GM18873 (cell line): ENCODE measurements at regions not wholly inside any gene's neighbourhood (a gene's known extent, or its start where the extent isn't known, plus 50 kb on each side); places are given as distances from the start of the nearest gene placed in this dataset.
"Not testable (repeated sequence)": the region's sequence is repeated elsewhere in the genome, so short reads cannot be mapped to it uniquely, and the experiment has no call there.

Experiments used
- ATAC-seq: cut with Tn5 transposase; IDR thresholded peaks from one replicate; pipeline ENCODE4 v1.9.1; 2021; ENCODE audit warnings: mild to moderate bottlenecking, moderate library complexity, moderate number of reproducible peaks; ENCODE audit not compliant: unreplicated experiment, low FRiP score

DNA sequence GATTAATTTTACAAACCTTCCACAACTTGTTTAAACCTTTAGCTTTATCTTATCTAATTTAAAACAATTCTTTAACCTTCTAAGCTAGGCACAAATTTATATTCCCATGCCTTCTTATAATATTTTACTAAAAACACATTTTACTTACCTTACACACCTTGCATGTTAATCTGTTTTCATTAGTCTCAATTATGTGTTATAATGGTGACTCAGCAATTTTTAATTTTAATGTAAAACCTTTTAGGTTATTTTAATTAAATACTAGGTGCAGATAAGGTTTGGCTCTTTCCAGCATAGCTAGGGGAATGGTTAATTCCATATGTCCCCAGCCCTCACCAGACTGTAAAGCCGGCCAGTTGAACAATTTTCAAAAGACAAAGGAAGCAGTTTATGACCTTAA is 264.6 kb upstream of the SGO1 start:
- no peak for ATAC-seq

- no peak for ATAC-seq
These were observed 256.8 kb upstream of the SGO1 start for GRCh38 chr3:20442846-20443245.

- ATAC-seq, result not testable (repeated sequence)
These were observed 241.3 kb upstream of the SGO1 start for GRCh38 chr3:20427268-20427667.

- ATAC-seq, result no peak
These were observed 239.1 kb upstream of the SGO1 start for GRCh38 chr3:20425138-20425537.

DNA sequence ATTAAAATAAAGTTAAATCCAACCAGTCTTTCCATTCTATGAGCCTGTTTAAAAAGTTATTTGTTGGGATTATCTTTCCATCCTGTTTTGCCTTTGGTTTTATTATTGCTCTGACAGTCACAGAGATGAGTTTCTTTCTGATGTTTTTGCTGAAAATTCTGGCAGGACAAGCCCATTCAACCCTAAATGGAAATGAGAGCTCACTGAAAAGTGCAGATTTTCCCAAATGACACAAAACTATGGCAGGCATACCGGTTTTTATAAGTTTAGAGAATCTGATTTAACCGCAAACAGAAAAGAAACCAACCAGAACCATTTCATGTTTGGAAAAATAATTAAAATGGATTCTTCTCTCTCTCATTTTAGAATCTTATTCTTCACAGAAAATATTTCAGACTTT is 238.1 kb upstream of the SGO1 start:
- no peak for ATAC-seq

GRCh38 chr3:20422391-20422790 is 236.4 kb upstream of the SGO1 start:
- no peak for ATAC-seq

DNA sequence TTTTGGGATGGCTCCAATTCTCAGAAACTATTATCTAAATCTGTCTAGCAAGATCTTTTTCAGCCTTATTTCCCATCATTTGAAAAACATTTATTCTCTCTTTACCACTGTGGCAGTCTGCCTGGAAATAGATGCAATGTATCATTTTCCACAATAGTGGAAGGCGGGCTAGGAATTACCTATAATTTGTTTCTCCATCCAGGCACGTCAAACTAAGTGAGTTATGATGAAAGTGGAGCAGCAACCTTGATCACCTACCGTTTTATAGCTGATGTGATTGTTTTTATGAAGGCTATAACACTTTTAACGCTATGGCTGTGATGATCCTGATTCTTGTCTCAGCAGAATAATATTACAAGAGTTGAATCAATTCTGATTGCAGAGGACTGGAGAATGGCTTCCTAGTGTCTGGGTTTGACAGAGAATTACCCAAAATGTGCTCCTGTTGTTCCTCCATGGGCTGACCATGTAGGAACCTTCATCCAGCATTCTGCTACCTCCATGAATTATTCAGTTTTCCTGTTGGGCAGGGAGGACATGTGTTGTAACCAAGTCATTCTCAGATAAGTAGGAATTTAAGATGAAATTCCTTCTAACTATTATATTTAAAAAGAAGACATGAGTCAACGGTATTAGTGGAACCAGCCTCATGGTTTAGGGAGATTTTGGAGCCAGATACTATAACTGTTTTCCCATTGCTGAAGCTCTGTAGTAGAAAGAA is 231.5 kb upstream of the SGO1 start:
- ATAC-seq, result no peak

DNA sequence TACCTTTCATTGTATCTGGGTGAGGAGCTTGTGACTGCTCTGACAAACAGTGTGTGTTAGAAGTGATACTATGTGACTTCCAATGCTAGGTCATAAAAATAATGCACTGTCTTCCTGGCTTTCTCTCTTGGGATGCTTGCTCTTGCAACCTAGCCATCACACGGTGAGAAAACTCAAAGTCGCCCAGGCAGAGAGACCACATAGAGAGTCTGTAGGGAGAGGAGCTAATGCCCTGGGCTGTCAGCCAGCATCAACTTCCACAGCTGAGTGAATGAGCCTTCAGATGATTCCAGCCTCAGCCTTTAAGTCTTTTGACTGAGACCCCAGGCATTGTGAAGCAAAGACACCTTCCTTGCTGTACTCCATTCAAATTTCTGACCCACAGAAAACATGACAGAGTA is 220.6 kb upstream of the SGO1 start:
- ATAC-seq, result no peak

GRCh38 chr3:20405744-20406143 is 219.7 kb upstream of the SGO1 start:
- no peak for ATAC-seq

DNA sequence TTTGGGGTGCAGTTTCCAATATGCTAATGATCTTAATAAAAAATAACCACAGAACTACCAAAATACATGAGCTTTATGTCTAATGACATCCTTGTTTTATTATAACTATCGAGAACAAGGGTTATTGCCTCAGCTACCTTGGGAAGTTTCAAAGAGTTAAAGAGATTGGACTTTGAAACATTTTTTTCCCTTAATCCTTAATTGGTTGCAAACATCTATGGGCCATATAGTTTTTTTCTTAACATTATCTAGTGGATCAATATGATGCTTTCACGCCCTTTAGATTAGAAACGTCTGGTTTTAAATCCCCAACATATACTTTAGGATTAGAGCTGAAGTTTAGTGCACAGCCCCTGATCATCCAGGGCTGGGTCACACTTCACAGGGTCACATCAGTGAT is 219.2 kb upstream of the SGO1 start:
- no peak for ATAC-seq

DNA sequence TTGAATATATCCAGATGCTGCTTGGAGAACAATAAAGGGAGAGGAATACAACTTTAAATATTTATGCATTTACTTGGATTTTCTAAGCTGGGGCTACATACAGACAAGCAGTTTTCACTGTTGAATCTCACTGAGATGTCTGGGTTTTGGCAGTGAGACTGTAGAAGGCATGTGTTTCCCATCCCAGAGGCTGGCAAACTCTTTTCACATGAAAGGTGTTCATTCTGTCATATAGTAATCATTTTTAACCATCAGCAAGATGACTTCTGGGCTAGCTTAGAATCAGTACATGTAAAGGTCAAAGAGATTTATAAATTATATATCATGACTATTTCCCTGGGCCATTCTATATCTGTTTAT is 218.7 kb upstream of the SGO1 start:
- no peak for ATAC-seq

GRCh38 chr3:20403986-20404740 is 218.2 kb upstream of the SGO1 start:
- ATAC-seq, result no peak

DNA sequence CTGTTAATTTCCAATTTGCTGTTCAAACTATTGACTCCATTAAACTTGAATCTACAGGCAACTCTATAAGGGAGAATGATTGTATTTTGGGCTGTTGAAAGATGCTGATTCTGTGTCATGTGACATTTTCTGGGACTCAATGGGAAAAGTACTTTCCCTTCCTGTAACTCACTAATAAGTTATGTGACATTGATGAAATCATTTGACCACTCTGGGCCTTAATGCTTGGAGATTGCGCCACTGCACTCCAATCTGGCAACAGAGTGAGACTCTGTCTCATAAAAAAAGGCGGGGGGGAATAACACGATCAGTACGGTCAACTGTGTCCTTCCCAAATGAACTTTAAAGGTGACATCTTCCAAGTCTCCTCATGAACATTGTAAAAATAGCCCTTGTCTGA is 215.2 kb upstream of the SGO1 start:
- ATAC-seq, result no peak

DNA sequence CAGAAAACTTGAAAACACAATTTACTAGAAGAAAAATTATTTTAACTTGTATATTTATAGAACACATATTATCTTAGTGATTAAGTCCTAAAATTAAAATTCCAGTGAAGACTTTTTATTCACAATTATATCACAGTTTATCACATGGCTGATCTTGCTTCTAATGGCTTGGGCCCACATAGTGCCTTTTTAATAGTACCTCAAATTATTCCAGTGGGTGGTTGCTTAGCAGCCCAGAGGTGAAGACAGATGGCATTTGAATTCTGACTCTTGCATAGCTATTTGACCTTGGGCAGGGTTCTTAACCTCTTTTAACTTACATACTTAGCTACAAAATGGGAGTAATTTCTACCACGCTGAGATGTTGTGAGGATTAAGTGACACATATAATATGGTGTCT is 214.7 kb upstream of the SGO1 start:
- ATAC-seq, result no peak

GRCh38 chr3:20400281-20400680 is 214.3 kb upstream of the SGO1 start:
- no peak for ATAC-seq

DNA sequence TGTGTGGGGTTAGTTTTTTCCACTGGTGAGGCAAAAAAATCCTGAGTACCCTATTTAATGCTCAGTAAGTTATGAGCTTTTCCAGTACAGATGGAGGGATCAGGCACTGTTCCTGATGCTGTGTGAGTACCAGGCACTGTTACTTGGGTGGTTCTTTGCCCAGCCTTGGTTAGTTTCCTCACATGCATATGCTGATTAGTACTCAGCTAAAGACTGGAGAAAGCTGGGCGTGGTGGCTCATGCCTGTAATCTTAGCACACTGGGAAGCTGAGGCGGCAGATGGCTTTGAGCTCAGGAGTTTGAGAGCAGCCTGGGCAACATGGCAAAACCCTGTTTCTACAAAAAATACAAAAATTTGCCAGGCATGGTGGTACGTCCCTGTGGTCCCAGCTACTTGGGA is 210.3 kb upstream of the SGO1 start:
- no peak for ATAC-seq

- no peak for ATAC-seq
These were observed 209.7 kb upstream of the SGO1 start for GRCh38 chr3:20395692-20396091.

GRCh38 chr3:20394243-20394642 is 208.2 kb upstream of the SGO1 start:
- no peak for ATAC-seq

DNA sequence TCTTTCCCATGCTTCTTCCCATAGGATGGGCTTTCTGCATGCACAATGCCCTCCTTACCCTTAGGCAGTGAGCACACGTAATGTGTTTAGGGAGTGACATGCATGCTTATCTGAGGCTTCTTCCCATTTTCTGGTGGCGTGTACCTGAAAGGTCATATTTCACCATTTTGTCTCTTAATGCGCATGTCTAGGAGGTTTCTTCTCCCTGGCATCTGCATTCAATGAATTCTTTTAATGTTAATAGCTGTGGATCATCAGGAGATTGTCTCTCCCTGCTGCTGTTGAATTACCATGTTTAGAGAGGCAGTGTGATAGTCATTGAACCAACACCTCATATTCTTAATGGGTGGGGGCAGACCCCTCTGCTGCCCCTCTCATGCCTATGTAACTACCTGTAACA is 205.6 kb upstream of the SGO1 start:
- ATAC-seq, result no peak

DNA sequence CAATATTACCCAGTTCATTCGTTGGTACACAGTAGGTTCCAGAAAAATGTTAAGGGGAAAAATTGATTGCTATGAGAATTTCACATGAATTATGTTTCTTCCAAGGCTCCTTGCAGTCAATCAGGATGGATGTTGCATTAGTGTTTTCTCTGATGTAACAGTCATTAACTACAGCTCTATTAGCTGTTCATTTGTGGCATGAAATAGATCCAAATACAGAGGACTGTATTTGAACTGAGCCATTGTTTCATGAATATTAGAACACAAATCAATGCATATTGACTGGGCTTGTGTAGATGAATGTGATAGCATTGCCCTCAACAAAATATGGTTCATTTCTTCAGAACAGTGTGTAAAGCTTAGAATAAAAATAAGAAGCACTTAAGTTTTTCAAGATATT is 203.0 kb upstream of the SGO1 start:
- ATAC-seq, result no peak

GRCh38 chr3:20380295-20380694 is 194.3 kb upstream of the SGO1 start:
- no peak for ATAC-seq

DNA sequence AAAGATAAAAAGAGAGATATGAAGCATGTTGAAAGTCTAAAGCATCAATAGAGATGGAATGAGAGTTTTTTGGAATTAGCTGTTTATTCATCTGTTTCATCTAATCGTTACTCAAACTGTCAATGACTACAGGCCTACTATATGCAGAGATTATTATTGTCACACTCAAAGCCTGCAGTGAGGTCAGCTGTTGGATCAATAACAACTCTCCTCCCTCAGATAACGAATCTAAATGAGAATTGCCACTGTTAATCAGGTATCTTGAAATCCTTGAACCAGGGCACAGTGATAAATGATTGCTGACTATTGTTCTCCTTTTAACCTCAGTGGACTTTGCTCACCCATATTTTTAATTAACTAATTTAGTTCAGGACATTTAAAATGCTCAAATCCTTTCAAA is 192.3 kb upstream of the SGO1 start:
- ATAC-seq, result no peak
